ENCODE measurements at regions not wholly inside any gene's neighbourhood (a gene's known extent, or its start where the extent isn't known, plus 50 kb on each side); places are given as distances from the start of the nearest gene placed in this dataset.

DNA sequence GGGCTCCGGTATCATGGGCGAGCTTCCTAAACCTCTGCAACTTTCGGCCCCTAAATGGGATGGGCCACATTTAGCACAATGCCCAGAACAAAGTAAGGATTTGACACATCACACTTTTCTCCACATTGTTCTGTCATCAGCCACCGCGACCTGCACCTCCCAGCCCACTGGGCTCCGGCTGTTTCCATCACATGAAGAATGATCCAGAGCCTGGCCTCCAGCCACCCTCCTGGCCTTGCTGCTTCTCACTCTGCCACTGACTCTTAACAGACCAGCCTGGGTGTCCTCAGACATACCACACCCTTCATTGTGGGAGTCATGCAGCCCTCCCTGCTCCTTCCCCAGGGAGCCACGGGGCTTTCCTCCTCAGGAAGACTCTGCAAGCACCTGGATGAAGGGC lies 113.7 kb downstream of the IGLL1 start:
- TF ChIP-seq RCOR1 (IDR thresholded peaks at IDR 0.05; ENCODE audit: insufficient replicate concordance, low read length) (no peak), RFX5 (IDR thresholded peaks at IDR 0.05; ENCODE audit: low read depth, low read length) (no peak)
- TF ChIP-seq, protein P1, sequence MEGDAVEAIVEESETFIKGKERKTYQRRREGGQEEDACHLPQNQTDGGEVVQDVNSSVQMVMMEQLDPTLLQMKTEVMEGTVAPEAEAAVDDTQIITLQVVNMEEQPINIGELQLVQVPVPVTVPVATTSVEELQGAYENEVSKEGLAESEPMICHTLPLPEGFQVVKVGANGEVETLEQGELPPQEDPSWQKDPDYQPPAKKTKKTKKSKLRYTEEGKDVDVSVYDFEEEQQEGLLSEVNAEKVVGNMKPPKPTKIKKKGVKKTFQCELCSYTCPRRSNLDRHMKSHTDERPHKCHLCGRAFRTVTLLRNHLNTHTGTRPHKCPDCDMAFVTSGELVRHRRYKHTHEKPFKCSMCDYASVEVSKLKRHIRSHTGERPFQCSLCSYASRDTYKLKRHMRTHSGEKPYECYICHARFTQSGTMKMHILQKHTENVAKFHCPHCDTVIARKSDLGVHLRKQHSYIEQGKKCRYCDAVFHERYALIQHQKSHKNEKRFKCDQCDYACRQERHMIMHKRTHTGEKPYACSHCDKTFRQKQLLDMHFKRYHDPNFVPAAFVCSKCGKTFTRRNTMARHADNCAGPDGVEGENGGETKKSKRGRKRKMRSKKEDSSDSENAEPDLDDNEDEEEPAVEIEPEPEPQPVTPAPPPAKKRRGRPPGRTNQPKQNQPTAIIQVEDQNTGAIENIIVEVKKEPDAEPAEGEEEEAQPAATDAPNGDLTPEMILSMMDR (conservative IDR thresholded peaks at IDR 0.05; ENCODE audit: low read depth, low read length): no peak

All from IMR-90 (cell line).